ENCODE measurements at regions not wholly inside any gene's neighbourhood (a gene's known extent, or its start where the extent isn't known, plus 50 kb on each side); places are given as distances from the start of the nearest gene placed in this dataset.

- H3K9me3 ChIP-seq, result no peaks in the 10 kb centered on the region
- CTCF ChIA-PET, result no interaction called here
- no peaks in the 10 kb centered on the region for H3K27me3 Mint-ChIP-seq
- POLR2A ChIA-PET, result interaction anchor here in 1 of 2 donors (0.6 kb wide), 1 partner anchor 60 kb away, joined by 3 read pairs; no protein-coding TSS in a partner anchor
- no peaks in the 10 kb centered on the region for H3K27me3 ChIP-seq (replicated peaks in 1 of 2; ENCODE audit: control insufficient read depth in 2 of 2, extremely low read depth in 1 of 2, insufficient read depth in 2 of 2, low read length in 1 of 2)
- H3K4me3 Mint-ChIP-seq, result no peak overlapping the region
- no peaks in the 10 kb centered on the region for H3K4me1 ChIP-seq (ENCODE audit: control insufficient read depth in 1 of 2, extremely low read depth in 1 of 2, insufficient read depth in 2 of 2, low read length in 2 of 2)
- H3K9me3 Mint-ChIP-seq, result peaks cover 5 to 10% (median 7%) of the 10 kb centered on the region in 3 donors
- no peaks in the 10 kb centered on the region for H3K36me3 Mint-ChIP-seq
- no peaks in the 10 kb centered on the region for H3K4me1 Mint-ChIP-seq
- ATAC-seq (replicated peaks in 1 of 4), result no peak
- DNase-seq, result no peak
- H3K27ac ChIP-seq (ENCODE audit: low read length), result no peak overlapping the region
- WGBS (ENCODE audit: insufficient coverage), result no CpG with 5 or more reads among the region's 2 CpGs
- H3K27ac Mint-ChIP-seq, result no peak overlapping the region
- H3K4me3 ChIP-seq (ENCODE audit: control insufficient read depth in 1 of 2, extremely low read depth in 1 of 2, low read length in 1 of 2), result no peak overlapping the region
- no peaks in the 10 kb centered on the region for H3K36me3 ChIP-seq (ENCODE audit: control insufficient read depth in 2 of 2, extremely low read depth in 1 of 2, insufficient read depth in 1 of 2, low read length in 1 of 2)
Observed at GRCh38 chr3:162641907-162642306, 1145.3 kb downstream of the OTOL1 start.

- H3K27ac Mint-ChIP-seq, result no peak overlapping the region
- no peaks in the 10 kb centered on the region for H3K36me3 Mint-ChIP-seq
- H3K36me3 ChIP-seq (ENCODE audit: control insufficient read depth in 2 of 2, extremely low read depth in 1 of 2, insufficient read depth in 1 of 2, low read length in 1 of 2), result no peaks in the 10 kb centered on the region
- no peak overlapping the region for H3K4me3 ChIP-seq (ENCODE audit: control insufficient read depth in 1 of 2, extremely low read depth in 1 of 2, low read length in 1 of 2)
- no peaks in the 10 kb centered on the region for H3K9me3 ChIP-seq
- no peak for DNase-seq
- no peaks in the 10 kb centered on the region for H3K27me3 Mint-ChIP-seq
- ChIA-PET POLR2A (no interaction called here), CTCF (no interaction called here)
- WGBS (ENCODE audit: insufficient coverage), result no CpG with 5 or more reads among the region's 2 CpGs
- H3K9me3 Mint-ChIP-seq, result peaks cover 7 to 13% (median 12%) of the 10 kb centered on the region in 3 donors
- H3K4me3 Mint-ChIP-seq, result no peak overlapping the region
- H3K27ac ChIP-seq (ENCODE audit: low read length), result no peak overlapping the region
- no peaks in the 10 kb centered on the region for H3K4me1 Mint-ChIP-seq
- ATAC-seq (replicated peaks in 1 of 4), result no peak
- no peaks in the 10 kb centered on the region for H3K27me3 ChIP-seq (replicated peaks in 1 of 2; ENCODE audit: control insufficient read depth in 2 of 2, extremely low read depth in 1 of 2, insufficient read depth in 2 of 2, low read length in 1 of 2)
- H3K4me1 ChIP-seq (ENCODE audit: control insufficient read depth in 1 of 2, extremely low read depth in 1 of 2, insufficient read depth in 2 of 2, low read length in 2 of 2), result no peaks in the 10 kb centered on the region
Observed at GRCh38 chr3:162643245-162643644, 1146.6 kb downstream of the OTOL1 start.

- POLR2A ChIA-PET, result no interaction called here
- 0% methylated on average over 1 of the region's 2 CpGs for WGBS (ENCODE audit: insufficient coverage)
- ATAC-seq (replicated peaks in 1 of 4), result no peak
- Mint-ChIP-seq H3K27ac (no peak overlapping the region), H3K36me3 (no peaks in the 10 kb centered on the region), H3K4me3 (no peak overlapping the region), H3K4me1 (no peaks in the 10 kb centered on the region), H3K27me3 (no peaks in the 10 kb centered on the region), H3K9me3 (peaks cover 12 to 18% (median 17%) of the 10 kb centered on the region in 3 donors)
- Histone ChIP-seq H3K4me3 (ENCODE audit: control insufficient read depth in 1 of 2, extremely low read depth in 1 of 2, low read length in 1 of 2) (no peak overlapping the region), H3K27ac (ENCODE audit: low read length) (no peak overlapping the region), H3K4me1 (ENCODE audit: control insufficient read depth in 1 of 2, extremely low read depth in 1 of 2, insufficient read depth in 2 of 2, low read length in 2 of 2) (no peaks in the 10 kb centered on the region), H3K27me3 (replicated peaks in 1 of 2; ENCODE audit: control insufficient read depth in 2 of 2, extremely low read depth in 1 of 2, insufficient read depth in 2 of 2, low read length in 1 of 2) (no peaks in the 10 kb centered on the region), H3K9me3 (no peaks in the 10 kb centered on the region), H3K36me3 (ENCODE audit: control insufficient read depth in 2 of 2, extremely low read depth in 1 of 2, insufficient read depth in 1 of 2, low read length in 1 of 2) (no peaks in the 10 kb centered on the region)
- CTCF ChIA-PET, result no interaction called here
- no peak for DNase-seq
Observed at GRCh38 chr3:162647321-162647720, 1150.7 kb downstream of the OTOL1 start.

GRCh38 chr3:162658003-162658402, 1161.4 kb downstream of the OTOL1 start:
- Histone ChIP-seq H3K36me3 (ENCODE audit: control insufficient read depth in 2 of 2, extremely low read depth in 1 of 2, insufficient read depth in 1 of 2, low read length in 1 of 2) (no peaks in the 10 kb centered on the region), H3K27me3 (replicated peaks in 1 of 2; ENCODE audit: control insufficient read depth in 2 of 2, extremely low read depth in 1 of 2, insufficient read depth in 2 of 2, low read length in 1 of 2) (no peaks in the 10 kb centered on the region), H3K27ac (ENCODE audit: low read length) (no peak overlapping the region), H3K9me3 (no peaks in the 10 kb centered on the region), H3K4me3 (ENCODE audit: control insufficient read depth in 1 of 2, extremely low read depth in 1 of 2, low read length in 1 of 2) (no peak overlapping the region), H3K4me1 (ENCODE audit: control insufficient read depth in 1 of 2, extremely low read depth in 1 of 2, insufficient read depth in 2 of 2, low read length in 2 of 2) (no peaks in the 10 kb centered on the region)
- DNase-seq (no peak), ATAC-seq (replicated peaks in 1 of 4) (no peak)
- Mint-ChIP-seq H3K4me3 (no peak overlapping the region), H3K27ac (no peak overlapping the region), H3K4me1 (no peaks in the 10 kb centered on the region), H3K36me3 (no peaks in the 10 kb centered on the region), H3K9me3 (peaks cover 6 to 18% (median 14%) of the 10 kb centered on the region in 3 donors), H3K27me3 (no peaks in the 10 kb centered on the region)
- no CpG with 5 or more reads among the region's 1 CpG for WGBS (ENCODE audit: insufficient coverage)
- CTCF ChIA-PET, result no interaction called here
- POLR2A ChIA-PET, result no interaction called here

- no peaks in the 10 kb centered on the region for H3K4me1 ChIP-seq (ENCODE audit: control insufficient read depth in 1 of 2, extremely low read depth in 1 of 2, insufficient read depth in 2 of 2, low read length in 2 of 2)
- DNase-seq (no peak), ATAC-seq (replicated peaks in 1 of 4) (no peak)
- ChIA-PET POLR2A (no interaction called here), CTCF (no interaction called here)
- Mint-ChIP-seq H3K36me3 (no peaks in the 10 kb centered on the region), H3K4me1 (no peaks in the 10 kb centered on the region), H3K4me3 (no peak overlapping the region), H3K27ac (no peak overlapping the region), H3K27me3 (no peaks in the 10 kb centered on the region), H3K9me3 (peaks cover 7 to 13% (median 8%) of the 10 kb centered on the region in 3 donors)
- no peak overlapping the region for H3K4me3 ChIP-seq (ENCODE audit: control insufficient read depth in 1 of 2, extremely low read depth in 1 of 2, low read length in 1 of 2)
- no peaks in the 10 kb centered on the region for H3K36me3 ChIP-seq (ENCODE audit: control insufficient read depth in 2 of 2, extremely low read depth in 1 of 2, insufficient read depth in 1 of 2, low read length in 1 of 2)
- no peak overlapping the region for H3K27ac ChIP-seq (ENCODE audit: low read length)
- WGBS (ENCODE audit: insufficient coverage), result no CpG with 5 or more reads among the region's 1 CpG
- H3K9me3 ChIP-seq, result no peaks in the 10 kb centered on the region
- H3K27me3 ChIP-seq (replicated peaks in 1 of 2; ENCODE audit: control insufficient read depth in 2 of 2, extremely low read depth in 1 of 2, insufficient read depth in 2 of 2, low read length in 1 of 2), result no peaks in the 10 kb centered on the region
Observed at GRCh38 chr3:162665684-162666391, 1169.2 kb downstream of the OTOL1 start.

GRCh38 chr3:162666835-162667234, 1170.2 kb downstream of the OTOL1 start:
- no peaks in the 10 kb centered on the region for H3K36me3 ChIP-seq (ENCODE audit: control insufficient read depth in 2 of 2, extremely low read depth in 1 of 2, insufficient read depth in 1 of 2, low read length in 1 of 2)

GRCh38 chr3:162670181-162670580, 1173.6 kb downstream of the OTOL1 start:
- H3K4me1 Mint-ChIP-seq, result no peaks in the 10 kb centered on the region
- no peak overlapping the region for H3K27ac ChIP-seq (ENCODE audit: low read length)
- DNase-seq (no peak), ATAC-seq (replicated peaks in 1 of 4) (no peak)
- H3K27me3 ChIP-seq (replicated peaks in 1 of 2; ENCODE audit: control insufficient read depth in 2 of 2, extremely low read depth in 1 of 2, insufficient read depth in 2 of 2, low read length in 1 of 2), result no peaks in the 10 kb centered on the region
- H3K36me3 Mint-ChIP-seq, result no peaks in the 10 kb centered on the region
- no peak overlapping the region for H3K4me3 Mint-ChIP-seq
- no peak overlapping the region for H3K4me3 ChIP-seq (ENCODE audit: control insufficient read depth in 1 of 2, extremely low read depth in 1 of 2, low read length in 1 of 2)
- peaks cover 0 to 7% (median 4%) of the 10 kb centered on the region in 3 donors for H3K9me3 Mint-ChIP-seq
- H3K27me3 Mint-ChIP-seq, result no peaks in the 10 kb centered on the region
- H3K4me1 ChIP-seq (ENCODE audit: control insufficient read depth in 1 of 2, extremely low read depth in 1 of 2, insufficient read depth in 2 of 2, low read length in 2 of 2), result no peaks in the 10 kb centered on the region
- no peaks in the 10 kb centered on the region for H3K36me3 ChIP-seq (ENCODE audit: control insufficient read depth in 2 of 2, extremely low read depth in 1 of 2, insufficient read depth in 1 of 2, low read length in 1 of 2)
- H3K9me3 ChIP-seq, result no peaks in the 10 kb centered on the region
- ChIA-PET POLR2A (no interaction called here), CTCF (no interaction called here)
- no peak overlapping the region for H3K27ac Mint-ChIP-seq

More at GRCh38 chr3:162666835-162667234, 1170.2 kb downstream of the OTOL1 start:
- Mint-ChIP-seq H3K27ac (no peak overlapping the region), H3K36me3 (no peaks in the 10 kb centered on the region), H3K4me3 (no peak overlapping the region), H3K27me3 (no peaks in the 10 kb centered on the region), H3K4me1 (no peaks in the 10 kb centered on the region), H3K9me3 (peaks cover 7 to 13% (median 8%) of the 10 kb centered on the region in 3 donors)
- Histone ChIP-seq H3K27me3 (replicated peaks in 1 of 2; ENCODE audit: control insufficient read depth in 2 of 2, extremely low read depth in 1 of 2, insufficient read depth in 2 of 2, low read length in 1 of 2) (no peaks in the 10 kb centered on the region), H3K27ac (ENCODE audit: low read length) (no peak overlapping the region), H3K4me3 (ENCODE audit: control insufficient read depth in 1 of 2, extremely low read depth in 1 of 2, low read length in 1 of 2) (no peak overlapping the region), H3K4me1 (ENCODE audit: control insufficient read depth in 1 of 2, extremely low read depth in 1 of 2, insufficient read depth in 2 of 2, low read length in 2 of 2) (no peaks in the 10 kb centered on the region), H3K9me3 (no peaks in the 10 kb centered on the region)
- POLR2A ChIA-PET, result no interaction called here
- CTCF ChIA-PET, result interaction anchor here in 1 of 2 donors (0.6 kb wide), 1 partner anchor 69 kb away, joined by 3 read pairs; no protein-coding TSS in a partner anchor
- no peak for ATAC-seq (replicated peaks in 1 of 4)
- WGBS (ENCODE audit: insufficient coverage), result 76% methylated on average over 8 of the region's 10 CpGs
- DNase-seq, result no peak

Data from T-cell (primary cell).